ENCODE measurements at regions not wholly inside any gene's neighbourhood (a gene's known extent, or its start where the extent isn't known, plus 50 kb on each side); places are given as distances from the start of the nearest gene placed in this dataset.

DNA sequence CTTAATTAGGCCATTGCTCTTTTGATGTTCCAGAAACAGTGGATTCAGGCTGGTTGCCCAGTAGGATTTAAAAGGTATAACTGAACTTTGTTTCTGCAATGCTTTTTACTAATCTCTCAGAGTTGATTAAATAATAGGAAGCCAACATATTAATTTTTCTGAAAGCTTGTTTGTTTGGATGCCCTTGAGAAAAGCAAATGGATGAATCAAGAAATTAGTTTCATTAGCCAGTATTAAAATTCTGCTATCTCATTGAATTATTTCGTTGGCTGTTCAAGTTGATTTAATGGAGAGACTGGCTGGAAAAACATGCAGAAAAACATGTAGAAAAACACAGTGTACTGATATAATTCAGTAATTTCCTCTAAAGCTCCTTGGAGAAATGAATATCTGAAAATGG lies 178.9 kb upstream of the THRB start:
- no peak overlapping the region for H4K91ac ChIP-seq (replicated peaks; ENCODE audit: insufficient read length, low read length)
- H2AK5ac ChIP-seq (ENCODE audit: low read depth, low read length): no peak overlapping the region
- H2BK120ac ChIP-seq (replicated peaks; ENCODE audit: low read depth, low read length): no peak overlapping the region
- H3K79me1 ChIP-seq (ENCODE audit: low read depth, low read length): no peaks in the 10 kb centered on the region
- no peak overlapping the region for H4K8ac ChIP-seq (ENCODE audit: extremely low read depth, insufficient read depth, low read length)
- no peak overlapping the region for H2BK20ac ChIP-seq (ENCODE audit: low read length)
- H3K4ac ChIP-seq (replicated peaks; ENCODE audit: insufficient read length, low read depth, low read length): no peak overlapping the region
- H3K27ac ChIP-seq (ENCODE audit: low read depth, low read length): no peak overlapping the region
- no peaks in the 10 kb centered on the region for H3K79me2 ChIP-seq (ENCODE audit: control insufficient read depth in 1 of 2, insufficient read depth in 2 of 2, low read length in 2 of 2)
- H3K4me1 ChIP-seq (replicated peaks in 1 of 4; ENCODE audit: control insufficient read depth in 3 of 4, insufficient read depth in 4 of 4, low read length in 3 of 4): no peaks in the 10 kb centered on the region
- DNase-seq (ENCODE audit: low read depth in 1 of 2, low spot score in 2 of 2) (no peak), FAIRE-seq (no peak)
- no peak overlapping the region for H3K14ac ChIP-seq (ENCODE audit: insufficient read length)
- H2AFZ ChIP-seq (ENCODE audit: low read length): no peak overlapping the region
- H3K9me3 ChIP-seq (ENCODE audit: insufficient read depth in 2 of 2, low read depth in 1 of 2, low read length in 1 of 2): no peaks in the 10 kb centered on the region
- no peak overlapping the region for H2BK15ac ChIP-seq (ENCODE audit: low read length)
- H2BK5ac ChIP-seq (ENCODE audit: low read depth, low read length): no peak overlapping the region
- H3K56ac ChIP-seq (replicated peaks; ENCODE audit: insufficient read length, low read depth, low read length): no peak overlapping the region
- no peaks in the 10 kb centered on the region for H3K23me2 ChIP-seq (ENCODE audit: low read depth, low read length)
- no peak overlapping the region for H3K4me3 ChIP-seq (ENCODE audit: extremely low read depth in 1 of 4, insufficient read depth in 2 of 4, low read depth in 3 of 4, low read length in 4 of 4)
- H3K36me3 ChIP-seq (ENCODE audit: control insufficient read depth in 2 of 4, insufficient read depth in 4 of 4, low read length in 3 of 4): no peaks in the 10 kb centered on the region
- no peak overlapping the region for H3K23ac ChIP-seq (ENCODE audit: insufficient read length)
- no peak overlapping the region for H2BK12ac ChIP-seq (ENCODE audit: low read depth, low read length)
- no peak overlapping the region for H3K4me2 ChIP-seq (ENCODE audit: insufficient read depth in 1 of 2, low read depth in 2 of 2, low read length in 2 of 2)
- 88% methylated on average over 1 of the region's 1 CpG; no CpG with 5 or more reads in 1 of the 2 experiments for WGBS, 2 experiments (ENCODE audit: extremely low coverage in 1 of 2, insufficient coverage in 1 of 2, insufficient read length in 1 of 2, insufficient replicate concordance in 2 of 2, low coverage in 1 of 2, low lambda C conversion rate in 2 of 2, missing lambda C conversion rate in 1 of 2)
- no peak overlapping the region for H4K5ac ChIP-seq (ENCODE audit: insufficient read length, low read depth, low read length)
- no peaks in the 10 kb centered on the region for H4K20me1 ChIP-seq (replicated peaks in 1 of 2; ENCODE audit: control insufficient read depth in 1 of 2, insufficient read depth in 2 of 2, low read length in 2 of 2)
- ChIA-PET POLR2A (ENCODE audit: partially characterized antibody) (no interaction called here), CTCF (ENCODE audit: partially characterized antibody) (interaction anchor here (0.7 to 4.6 kb wide), 4 partner anchors 9 to 585 kb away, joined by 3 to 31 read pairs (median 4); no protein-coding TSS in a partner anchor)
- no peak overlapping the region for H3K9ac ChIP-seq (replicated peaks in 1 of 4; ENCODE audit: extremely low read depth in 1 of 4, low read depth in 3 of 4, low read length in 3 of 4)
- H3K27me3 ChIP-seq (replicated peaks in 1 of 4; ENCODE audit: control insufficient read depth in 3 of 4, extremely low read depth in 1 of 4, insufficient read depth in 3 of 4, low read length in 3 of 4): no peaks in the 10 kb centered on the region
- no peak overlapping the region for H3K18ac ChIP-seq (ENCODE audit: extremely low read depth, low read length)
- TF ChIP-seq ASH2L (IDR thresholded peaks at IDR 0.05; ENCODE audit: low read length) (no peak), SIN3A (conservative IDR thresholded peaks at IDR 0.05 in 1 of 2, IDR thresholded peaks at IDR 0.05 in 1 of 2; ENCODE audit: low read depth in 1 of 2, low read length in 2 of 2) (no peak), TCF12 (IDR thresholded peaks at IDR 0.05; ENCODE audit: low read depth, low read length) (no peak), TAF7 (optimal IDR thresholded peaks at IDR 0.05; ENCODE audit: borderline replicate concordance, low read depth, low read length) (no peak), BRCA1 (IDR thresholded peaks at IDR 0.05; ENCODE audit: low read depth, low read length) (no peak), SP4 (IDR thresholded peaks at IDR 0.05; ENCODE audit: low read length) (no peak), HDAC2 (IDR thresholded peaks at IDR 0.05; ENCODE audit: borderline replicate concordance in 1 of 2, low read depth in 2 of 2, low read length in 2 of 2) (no peak), KDM5A (IDR thresholded peaks at IDR 0.05; ENCODE audit: low read length) (no peak)
- TF ChIP-seq, protein P1, sequence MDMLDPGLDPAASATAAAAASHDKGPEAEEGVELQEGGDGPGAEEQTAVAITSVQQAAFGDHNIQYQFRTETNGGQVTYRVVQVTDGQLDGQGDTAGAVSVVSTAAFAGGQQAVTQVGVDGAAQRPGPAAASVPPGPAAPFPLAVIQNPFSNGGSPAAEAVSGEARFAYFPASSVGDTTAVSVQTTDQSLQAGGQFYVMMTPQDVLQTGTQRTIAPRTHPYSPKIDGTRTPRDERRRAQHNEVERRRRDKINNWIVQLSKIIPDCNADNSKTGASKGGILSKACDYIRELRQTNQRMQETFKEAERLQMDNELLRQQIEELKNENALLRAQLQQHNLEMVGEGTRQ (IDR thresholded peaks at IDR 0.05; ENCODE audit: low read length): no peak

Measured in H1 (cell line).